22Rv1 (cell line): ENCODE measurements at regions not wholly inside any gene's neighbourhood (a gene's known extent, or its start where the extent isn't known, plus 50 kb on each side); places are given as distances from the start of the nearest gene placed in this dataset.

Source experiments
- CTCF ChIP-seq: fragments of 450-650 bp; IDR thresholded peaks from 2 replicates; pipeline ENCODE4 v1.5.1; 2017; ENCODE audit warnings: mild to moderate bottlenecking
- ZFX ChIP-seq: fragments of 450-650 bp; IDR thresholded peaks from 2 replicates; pipeline ENCODE4 v1.6.1; 2017; ENCODE audit warnings: antibody characterized with exemption, borderline replicate concordance

- TF ChIP-seq CTCF (no peak), ZFX (no peak)
Measured at GRCh38 chr10:121104476-121105111, 253.4 kb downstream of the WDR11 start.
